Upper lobe of right lung (tissue), 1 donor: ENCODE measurements at regions not wholly inside any gene's neighbourhood (a gene's known extent, or its start where the extent isn't known, plus 50 kb on each side); places are given as distances from the start of the nearest gene placed in this dataset.
"Not testable (repeated sequence)": the region's sequence is repeated elsewhere in the genome, so short reads cannot be mapped to it uniquely, and the experiment has no call there.

Experiments
- ATAC-seq: fragments of 200-7000 bp; cut with Tn5 transposase; one replicate; pipeline ENCODE4 v1.9.1; 2020; ENCODE audit warnings: mild to moderate bottlenecking, moderate library complexity
- DNase-seq: peaks from one replicate; pipeline ENCODE4 v3.0.0-alpha.2; 2020
- H3K27ac ChIP-seq: fragments of 200-600 bp; one replicate; pipeline ENCODE4 v1.8.0; 2022
- H3K27me3 ChIP-seq: fragments of 200-600 bp; one replicate; pipeline ENCODE4 v1.8.0; 2022; ENCODE audit warnings: mild to moderate bottlenecking
- H3K36me3 ChIP-seq: fragments of 200-600 bp; one replicate; pipeline ENCODE4 v1.8.0; 2022
- H3K4me1 ChIP-seq: fragments of 200-600 bp; one replicate; pipeline ENCODE4 v1.8.0; 2022
- H3K4me3 ChIP-seq: fragments of 200-600 bp; one replicate; pipeline ENCODE4 v1.8.0; 2022; ENCODE audit warnings: mild to moderate bottlenecking
- H3K9me3 ChIP-seq: fragments of 200-600 bp; one replicate; pipeline ENCODE4 v1.8.0; 2022
- CTCF ChIP-seq: fragments of 200-600 bp; IDR thresholded peaks from one replicate; pipeline ENCODE4 v1.8.0; 2022; ENCODE audit warnings: antibody characterized with exemption
- intact Hi-C: fragments of 100-400 bp; cut with DNase I; formaldehyde crosslinking; loops from one replicate; pipeline ENCODE4 v1.11.0; 2022
- donor health status: DM: no; HTN: yes; CAD: no; lungs with severe emphysema.

- Histone ChIP-seq H3K27ac (no peak overlapping the region), H3K4me1 (no peaks in the 10 kb centered on the region), H3K9me3 (no peaks in the 10 kb centered on the region), H3K27me3 (no peaks in the 10 kb centered on the region), H3K4me3 (no peak overlapping the region), H3K36me3 (no peaks in the 10 kb centered on the region)
- ATAC-seq (no peak), DNase-seq (no peak)
- no peak for TF ChIP-seq CTCF
- intact Hi-C loops, result no loop called here
Measured at GRCh38 chr1:95770581-95770980, 536.6 kb downstream of the RWDD3 start.

DNA sequence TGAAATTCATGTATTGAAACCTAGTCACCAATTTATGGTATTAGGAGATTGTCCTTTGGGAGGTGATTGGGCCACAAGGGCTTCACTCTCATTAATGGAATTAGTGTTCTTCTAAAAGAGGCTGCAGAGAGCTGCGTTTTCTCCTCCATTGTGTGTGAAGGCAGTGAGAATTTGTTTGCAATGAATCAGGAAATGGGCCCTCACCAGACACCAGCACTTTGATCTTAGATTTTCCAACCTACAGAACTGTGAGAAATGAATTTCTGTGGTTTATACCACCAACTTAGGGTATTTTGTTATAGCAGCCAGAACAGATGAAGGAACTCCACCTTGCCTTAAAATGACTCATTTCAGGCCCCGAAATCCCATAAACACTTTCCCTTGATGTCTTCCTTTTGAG lies 544.2 kb downstream of the RWDD3 start:
- no peak for DNase-seq
- no peaks in the 10 kb centered on the region for H3K9me3 ChIP-seq
- no peaks in the 10 kb centered on the region for H3K4me1 ChIP-seq
- H3K27ac ChIP-seq, result no peak overlapping the region
- no peaks in the 10 kb centered on the region for H3K27me3 ChIP-seq
- no peak for TF ChIP-seq CTCF
- H3K36me3 ChIP-seq, result no peaks in the 10 kb centered on the region
- ATAC-seq, result no peak
- H3K4me3 ChIP-seq, result no peak overlapping the region
- intact Hi-C loops, result no loop called here

DNA sequence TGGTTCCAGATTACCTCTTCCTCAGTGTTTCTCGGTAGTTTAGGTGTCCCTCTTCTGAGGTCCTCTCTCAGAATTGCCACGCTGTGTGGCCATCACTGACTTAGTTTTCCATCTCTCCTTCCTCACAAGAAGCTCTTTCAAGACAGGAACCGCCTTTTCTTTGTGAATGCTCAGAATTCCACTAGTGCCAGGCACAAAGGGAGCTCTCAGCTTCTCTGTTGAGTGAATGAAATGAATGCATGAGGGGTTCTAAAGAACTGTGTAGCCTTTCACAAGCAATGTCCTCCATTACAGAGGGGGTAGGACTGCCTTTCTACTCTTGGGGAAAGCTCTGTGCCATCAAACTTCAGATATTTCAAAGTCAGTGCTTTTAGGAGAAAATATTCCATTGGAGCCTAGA lies 546.8 kb downstream of the RWDD3 start:
- H3K27me3 ChIP-seq, result no peaks in the 10 kb centered on the region
- no peak overlapping the region for H3K4me3 ChIP-seq
- no peaks in the 10 kb centered on the region for H3K36me3 ChIP-seq
- no peak for DNase-seq
- H3K4me1 ChIP-seq, result no peaks in the 10 kb centered on the region
- H3K9me3 ChIP-seq, result no peaks in the 10 kb centered on the region
- intact Hi-C loops, result no loop called here
- H3K27ac ChIP-seq, result no peak overlapping the region
- TF ChIP-seq CTCF, result no peak
- ATAC-seq, result no peak

- H3K27me3 ChIP-seq, result no peaks in the 10 kb centered on the region
- no peak overlapping the region for H3K4me3 ChIP-seq
- no peaks in the 10 kb centered on the region for H3K4me1 ChIP-seq
- intact Hi-C loops, result no loop called here
- H3K36me3 ChIP-seq, result no peaks in the 10 kb centered on the region
- ATAC-seq, result no peak
- no peak overlapping the region for H3K27ac ChIP-seq
- TF ChIP-seq CTCF, result no peak
- no peaks in the 10 kb centered on the region for H3K9me3 ChIP-seq
- DNase-seq, result no peak
Measured at GRCh38 chr1:95790136-95790535, 556.1 kb downstream of the RWDD3 start.

DNA sequence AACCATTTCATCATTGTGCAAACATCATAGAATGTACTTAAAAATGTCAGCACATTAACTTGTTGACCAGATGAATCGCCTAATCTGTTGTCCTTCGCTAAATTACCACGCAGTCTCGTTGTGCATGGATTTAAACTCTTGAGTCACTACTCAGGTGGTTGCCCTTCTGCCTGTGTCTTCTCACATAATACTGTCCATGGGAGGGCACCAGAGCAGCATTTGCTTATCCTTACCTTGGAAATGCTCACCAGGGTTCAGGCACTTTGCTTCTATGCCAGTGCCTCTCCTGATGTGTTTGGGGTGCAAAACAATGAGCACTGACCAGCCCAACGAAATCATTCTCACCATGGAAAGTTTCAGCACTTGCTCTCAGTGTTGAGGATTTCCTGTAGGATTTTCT lies 559.9 kb downstream of the RWDD3 start:
- no peak for ATAC-seq
- intact Hi-C loops, result no loop called here
- no peak overlapping the region for H3K27ac ChIP-seq

DNA sequence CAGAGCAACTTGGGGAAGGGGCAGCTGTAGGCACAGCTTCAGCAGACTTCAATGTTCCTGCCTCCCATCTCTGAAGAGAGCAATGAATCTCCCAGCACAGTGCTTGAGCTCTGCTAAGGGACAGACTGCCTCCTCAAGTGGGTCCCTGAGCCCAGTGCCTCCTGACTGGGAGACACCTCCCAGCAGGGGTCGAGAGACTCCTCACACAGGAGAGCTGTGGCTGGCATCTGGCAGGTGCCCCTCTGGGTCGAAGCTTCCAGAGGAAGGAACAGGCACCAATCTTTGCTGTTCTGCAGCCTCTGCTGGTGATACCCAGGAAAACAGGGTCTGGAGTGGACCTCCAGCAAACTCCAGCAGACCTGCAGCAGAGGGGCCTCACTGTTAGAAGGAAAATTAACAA lies 563.8 kb downstream of the RWDD3 start:
- H3K9me3 ChIP-seq, H3K4me3 ChIP-seq, ATAC-seq, intact Hi-C loops, H3K36me3 ChIP-seq, H3K27ac ChIP-seq, H3K27me3 ChIP-seq, DNase-seq, H3K4me1 ChIP-seq: not testable (repeated sequence)

More for the DNA sequence above, 559.9 kb downstream of the RWDD3 start:
- Histone ChIP-seq H3K36me3 (no peaks in the 10 kb centered on the region), H3K4me1 (no peaks in the 10 kb centered on the region), H3K27me3 (no peaks in the 10 kb centered on the region), H3K9me3 (no peaks in the 10 kb centered on the region), H3K4me3 (no peak overlapping the region)
- no peak for DNase-seq
- no peak for TF ChIP-seq CTCF
